ENCODE measurements at regions not wholly inside any gene's neighbourhood (a gene's known extent, or its start where the extent isn't known, plus 50 kb on each side); places are given as distances from the start of the nearest gene placed in this dataset.

DNA sequence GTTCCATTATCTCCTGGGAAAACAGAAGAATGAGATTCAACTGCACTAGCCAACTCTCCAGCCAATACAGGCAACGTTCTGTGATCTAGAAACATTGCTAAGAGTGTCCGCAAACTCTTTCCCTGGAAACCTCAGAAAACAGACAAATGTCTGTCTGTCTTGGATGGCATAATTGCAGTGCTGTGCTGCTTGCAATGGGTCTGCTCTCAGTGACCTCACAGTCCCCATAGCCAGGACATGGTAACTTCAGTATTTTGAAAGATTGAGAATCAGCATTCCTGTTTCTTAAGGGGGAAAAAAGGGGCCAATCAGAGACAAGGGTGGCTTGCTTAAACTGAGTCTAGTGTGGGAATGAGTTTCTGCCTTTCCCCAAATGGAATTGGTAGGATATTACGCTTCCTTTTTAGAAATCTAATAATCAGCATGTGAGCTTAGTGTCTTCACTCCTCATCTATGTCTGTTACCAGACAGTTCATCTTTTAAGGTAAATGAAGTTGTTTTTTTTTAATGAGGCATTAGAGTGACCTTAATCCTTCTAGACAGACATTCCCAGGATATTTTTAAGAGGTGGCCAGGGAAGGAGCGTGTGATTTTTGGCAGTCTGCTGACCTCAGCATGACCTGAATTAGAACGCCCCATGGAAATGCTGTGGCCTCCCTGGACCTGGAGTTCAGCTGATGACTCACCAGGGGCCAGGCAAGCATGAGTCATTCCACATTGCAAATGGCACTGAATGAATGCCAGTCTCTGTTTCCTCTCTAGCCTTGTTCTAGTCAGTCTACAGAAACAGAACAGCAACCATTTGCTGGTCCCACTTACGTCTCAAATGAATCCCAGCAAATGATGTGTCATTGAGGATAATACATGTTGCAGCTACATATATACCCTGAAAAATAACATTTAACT, 210.2 kb upstream of the ACTBL2 start:
- H3K27me3 ChIP-seq (ENCODE audit: control insufficient read depth, insufficient read depth, low read length), result no peaks in the 10 kb centered on the region
- H3K36me3 ChIP-seq (ENCODE audit: control insufficient read depth, low read depth, low read length), result no peaks in the 10 kb centered on the region
- H3K4me1 ChIP-seq (ENCODE audit: control insufficient read depth, low read depth, low read length), result peaks cover 11% of the 10 kb centered on the region
- H3K9me3 ChIP-seq (ENCODE audit: control insufficient read depth, low read depth, low read length), result no peaks in the 10 kb centered on the region
- no peak overlapping the region for H3K27ac ChIP-seq (ENCODE audit: low read length)
- no peak overlapping the region for H3K9ac ChIP-seq (ENCODE audit: low read length)
- H3K4me3 ChIP-seq (ENCODE audit: low read length), result no peak overlapping the region

DNA sequence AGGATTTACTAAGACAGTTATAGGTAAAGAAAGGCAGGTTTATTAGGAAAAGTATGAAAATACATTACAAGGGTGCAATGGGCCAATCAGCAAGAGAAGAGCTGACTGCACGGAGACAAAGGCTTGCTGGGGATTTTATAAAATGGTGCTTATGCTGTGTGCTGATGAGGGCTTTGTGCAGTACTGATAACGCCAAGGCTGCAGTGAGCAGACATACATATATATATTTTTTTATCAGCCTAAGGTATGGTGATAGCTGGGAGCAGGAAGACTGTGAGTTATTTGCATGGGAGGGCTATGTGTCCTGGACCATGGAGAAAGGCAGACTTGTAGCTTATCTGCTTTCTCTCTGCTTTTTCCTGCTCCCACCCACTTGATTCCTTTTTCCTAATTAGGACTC, 208.1 kb upstream of the ACTBL2 start:
- peaks cover 11% of the 10 kb centered on the region for H3K4me1 ChIP-seq (ENCODE audit: control insufficient read depth, low read depth, low read length)
- no peak overlapping the region for H3K9ac ChIP-seq (ENCODE audit: low read length)
- H3K4me3 ChIP-seq (ENCODE audit: low read length), result no peak overlapping the region
- no peak overlapping the region for H3K27ac ChIP-seq (ENCODE audit: low read length)
- no peaks in the 10 kb centered on the region for H3K27me3 ChIP-seq (ENCODE audit: control insufficient read depth, insufficient read depth, low read length)
- no peaks in the 10 kb centered on the region for H3K36me3 ChIP-seq (ENCODE audit: control insufficient read depth, low read depth, low read length)
- H3K9me3 ChIP-seq (ENCODE audit: control insufficient read depth, low read depth, low read length), result no peaks in the 10 kb centered on the region

DNA sequence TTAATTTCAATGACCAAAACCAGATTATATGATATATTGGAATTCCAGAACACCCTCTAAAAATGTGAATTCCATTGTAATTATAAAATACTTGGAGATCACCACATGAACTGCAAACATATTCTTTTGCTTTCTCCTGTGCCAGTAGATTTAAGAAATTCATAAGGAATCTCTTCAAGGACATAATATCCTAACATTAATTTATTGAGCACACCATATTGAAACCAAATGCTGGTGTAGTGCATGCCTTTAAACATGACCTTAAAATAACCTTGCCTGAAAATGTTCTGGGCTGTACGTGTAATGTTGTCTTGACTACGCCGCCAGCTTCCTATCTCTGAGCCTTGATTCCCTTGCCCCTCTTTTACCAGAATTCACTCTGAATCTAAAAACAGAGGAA, 205.0 kb upstream of the ACTBL2 start:
- no peak overlapping the region for H3K4me3 ChIP-seq (ENCODE audit: low read length)
- H3K27me3 ChIP-seq (ENCODE audit: control insufficient read depth, insufficient read depth, low read length), result no peaks in the 10 kb centered on the region
- no peak overlapping the region for H3K9ac ChIP-seq (ENCODE audit: low read length)
- peaks cover under 1% of the 10 kb centered on the region for H3K4me1 ChIP-seq (ENCODE audit: control insufficient read depth, low read depth, low read length)
- H3K9me3 ChIP-seq (ENCODE audit: control insufficient read depth, low read depth, low read length), result no peaks in the 10 kb centered on the region
- H3K36me3 ChIP-seq (ENCODE audit: control insufficient read depth, low read depth, low read length), result no peaks in the 10 kb centered on the region
- H3K27ac ChIP-seq (ENCODE audit: low read length), result no peak overlapping the region

DNA sequence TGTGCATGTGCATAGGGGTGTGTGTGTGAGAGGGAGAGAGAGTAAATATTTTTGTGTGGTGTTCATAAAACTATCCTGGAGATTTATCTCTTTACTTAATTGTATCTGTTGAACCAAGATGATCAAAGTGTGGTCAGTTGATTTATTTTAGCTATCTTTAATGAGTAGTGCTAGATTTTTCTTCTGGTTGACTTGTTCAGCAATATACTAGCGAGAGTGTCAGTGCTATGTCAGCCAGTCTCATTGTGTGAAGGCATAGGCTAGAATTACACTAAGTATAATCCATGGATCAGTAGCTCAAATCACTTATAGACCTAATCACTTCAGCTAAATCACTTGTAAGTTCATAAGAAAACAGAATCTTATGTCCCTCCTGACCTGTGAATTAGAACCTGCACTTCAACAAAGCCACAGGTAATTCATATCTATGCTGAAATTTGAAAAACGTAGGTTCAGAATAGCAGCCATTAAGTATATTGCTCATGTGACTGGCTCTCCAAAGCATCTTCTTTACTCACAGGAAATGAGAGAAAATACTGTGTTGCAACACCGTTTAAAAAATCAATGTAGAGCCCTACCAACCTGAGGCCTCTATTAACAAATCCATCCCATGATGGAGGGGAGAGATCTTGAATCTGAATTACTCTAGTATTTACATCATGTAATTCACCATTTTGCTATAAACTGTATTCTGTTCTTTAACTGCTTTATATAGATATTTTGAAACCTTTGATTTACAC, 203.1 kb upstream of the ACTBL2 start:
- Histone ChIP-seq H3K27me3 (ENCODE audit: control insufficient read depth, insufficient read depth, low read length) (no peaks in the 10 kb centered on the region), H3K4me1 (ENCODE audit: control insufficient read depth, low read depth, low read length) (no peaks in the 10 kb centered on the region), H3K9ac (ENCODE audit: low read length) (no peak overlapping the region), H3K27ac (ENCODE audit: low read length) (no peak overlapping the region), H3K4me3 (ENCODE audit: low read length) (no peak overlapping the region), H3K36me3 (ENCODE audit: control insufficient read depth, low read depth, low read length) (no peaks in the 10 kb centered on the region), H3K9me3 (ENCODE audit: control insufficient read depth, low read depth, low read length) (no peaks in the 10 kb centered on the region)

DNA sequence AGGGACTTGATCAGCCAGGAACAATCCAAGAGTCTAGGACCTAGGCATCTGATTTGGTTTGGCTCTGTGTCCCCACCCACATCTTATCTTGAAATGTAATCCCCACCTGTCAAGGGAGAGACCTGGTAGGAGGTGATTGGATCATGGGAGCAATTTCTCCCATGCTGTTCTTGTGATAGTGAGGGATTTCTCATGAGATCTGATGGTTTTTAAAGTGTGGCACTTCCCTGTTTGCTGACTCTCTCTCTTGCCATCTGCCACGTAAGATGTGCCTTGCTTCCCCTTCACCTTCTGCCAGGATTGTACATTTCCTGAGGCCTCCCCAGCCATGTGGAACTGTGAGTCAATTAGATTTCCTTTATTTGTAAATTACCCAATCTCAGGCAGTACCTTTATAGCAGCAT, 201.7 kb upstream of the ACTBL2 start:
- Histone ChIP-seq H3K4me3 (ENCODE audit: low read length) (no peak overlapping the region), H3K4me1 (ENCODE audit: control insufficient read depth, low read depth, low read length) (no peaks in the 10 kb centered on the region), H3K27me3 (ENCODE audit: control insufficient read depth, insufficient read depth, low read length) (no peaks in the 10 kb centered on the region), H3K27ac (ENCODE audit: low read length) (no peak overlapping the region), H3K9me3 (ENCODE audit: control insufficient read depth, low read depth, low read length) (no peaks in the 10 kb centered on the region), H3K36me3 (ENCODE audit: control insufficient read depth, low read depth, low read length) (no peaks in the 10 kb centered on the region), H3K9ac (ENCODE audit: low read length) (no peak overlapping the region)

DNA sequence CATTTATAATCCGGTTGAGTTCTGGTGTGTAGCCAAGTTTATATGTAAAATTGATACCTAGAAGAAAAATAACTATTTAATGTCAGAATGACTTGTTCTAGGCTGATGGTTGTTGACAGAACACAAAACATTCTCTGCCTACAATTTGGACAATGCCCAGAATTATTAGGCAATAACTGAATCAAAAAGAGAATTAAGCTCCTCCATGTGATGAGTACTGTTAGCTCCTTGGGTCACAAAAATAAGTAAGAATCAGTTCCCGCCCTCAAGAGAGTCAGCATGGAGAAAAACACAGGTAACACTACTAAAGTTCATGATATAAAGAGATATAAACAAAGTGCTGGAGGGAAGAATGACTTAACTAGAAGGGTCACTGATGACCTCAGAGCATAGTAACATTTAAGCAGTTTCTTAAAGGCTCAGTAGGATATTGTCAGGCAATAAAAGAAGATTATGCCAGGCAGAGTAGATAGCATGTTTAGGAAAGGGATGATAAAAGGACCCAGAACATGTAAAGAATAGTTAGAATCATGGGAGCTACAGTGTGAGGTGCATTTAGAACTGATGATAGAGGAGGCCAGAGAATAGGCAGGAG, 200.5 kb upstream of the ACTBL2 start:
- no peak overlapping the region for H3K9ac ChIP-seq (ENCODE audit: low read length)
- no peaks in the 10 kb centered on the region for H3K36me3 ChIP-seq (ENCODE audit: control insufficient read depth, low read depth, low read length)
- H3K27me3 ChIP-seq (ENCODE audit: control insufficient read depth, insufficient read depth, low read length), result no peaks in the 10 kb centered on the region
- H3K4me3 ChIP-seq (ENCODE audit: low read length), result no peak overlapping the region
- no peaks in the 10 kb centered on the region for H3K4me1 ChIP-seq (ENCODE audit: control insufficient read depth, low read depth, low read length)
- no peaks in the 10 kb centered on the region for H3K9me3 ChIP-seq (ENCODE audit: control insufficient read depth, low read depth, low read length)
- no peak overlapping the region for H3K27ac ChIP-seq (ENCODE audit: low read length)

DNA sequence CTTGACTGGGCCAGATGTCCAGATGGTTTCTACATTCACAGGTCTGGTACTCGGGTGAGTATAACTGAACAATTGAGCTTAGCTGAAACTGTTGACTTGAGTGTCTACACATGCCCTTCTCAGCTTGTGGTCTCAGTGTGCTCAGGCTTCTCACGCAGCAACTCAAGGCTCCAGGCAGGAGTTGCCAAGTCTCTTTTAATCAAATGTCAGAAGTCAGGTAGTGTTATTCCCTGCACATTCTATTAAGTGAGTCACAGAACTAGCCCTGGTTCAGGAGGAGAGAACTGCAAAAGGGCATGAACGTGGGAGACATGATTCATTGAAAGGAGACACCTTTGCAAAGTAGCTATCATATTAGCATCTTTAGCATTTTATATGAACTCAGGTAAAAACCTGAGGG, 199.3 kb upstream of the ACTBL2 start:
- Histone ChIP-seq H3K9me3 (ENCODE audit: control insufficient read depth, low read depth, low read length) (no peaks in the 10 kb centered on the region), H3K4me1 (ENCODE audit: control insufficient read depth, low read depth, low read length) (no peaks in the 10 kb centered on the region), H3K27ac (ENCODE audit: low read length) (no peak overlapping the region), H3K36me3 (ENCODE audit: control insufficient read depth, low read depth, low read length) (no peaks in the 10 kb centered on the region), H3K9ac (ENCODE audit: low read length) (no peak overlapping the region), H3K4me3 (ENCODE audit: low read length) (no peak overlapping the region), H3K27me3 (ENCODE audit: control insufficient read depth, insufficient read depth, low read length) (no peaks in the 10 kb centered on the region)

DNA sequence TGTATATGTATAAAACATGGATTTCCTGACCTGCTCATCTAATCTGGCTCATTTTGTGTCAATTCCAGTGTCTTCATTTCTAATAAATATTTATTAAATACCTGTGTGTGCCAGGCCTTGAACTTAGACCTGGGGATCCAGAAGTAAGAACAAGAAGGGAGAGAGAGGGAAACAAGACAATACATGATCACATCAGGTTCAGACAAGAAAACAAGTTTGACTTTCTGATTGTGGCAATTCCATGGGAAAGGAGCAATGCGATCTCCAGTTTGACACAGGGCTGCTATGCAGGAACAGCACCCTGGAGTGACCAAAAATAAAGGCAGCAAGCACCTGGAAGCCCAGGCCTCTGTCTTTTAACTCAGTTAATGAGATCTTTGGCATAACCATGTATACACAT, 198.1 kb upstream of the ACTBL2 start:
- H3K9ac ChIP-seq (ENCODE audit: low read length), result no peak overlapping the region
- no peak overlapping the region for H3K4me3 ChIP-seq (ENCODE audit: low read length)
- no peaks in the 10 kb centered on the region for H3K27me3 ChIP-seq (ENCODE audit: control insufficient read depth, insufficient read depth, low read length)
- H3K36me3 ChIP-seq (ENCODE audit: control insufficient read depth, low read depth, low read length), result no peaks in the 10 kb centered on the region
- H3K27ac ChIP-seq (ENCODE audit: low read length), result no peak overlapping the region
- H3K9me3 ChIP-seq (ENCODE audit: control insufficient read depth, low read depth, low read length), result no peaks in the 10 kb centered on the region
- H3K4me1 ChIP-seq (ENCODE audit: control insufficient read depth, low read depth, low read length), result no peaks in the 10 kb centered on the region

DNA sequence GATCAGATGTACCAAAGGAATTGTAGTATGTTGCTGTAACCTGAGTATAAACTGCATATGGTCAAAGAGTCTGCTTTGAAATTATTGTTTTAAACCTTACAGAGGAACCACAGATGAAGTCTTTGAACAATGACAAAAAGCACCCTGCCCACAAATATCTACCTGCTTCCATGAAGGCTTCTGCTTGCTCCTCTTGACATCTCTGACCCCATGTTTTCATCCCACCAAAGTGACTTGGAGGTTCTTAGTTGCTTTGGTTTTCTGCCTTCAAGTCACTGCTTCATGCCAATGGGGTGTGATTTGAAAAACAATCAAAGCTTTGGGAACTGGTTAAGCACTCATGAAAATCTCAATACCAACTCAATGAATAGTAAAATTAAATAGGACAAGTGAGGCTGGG, 194.6 kb upstream of the ACTBL2 start:
- H3K4me3 ChIP-seq (ENCODE audit: low read length), result no peak overlapping the region
- H3K36me3 ChIP-seq (ENCODE audit: control insufficient read depth, low read depth, low read length), result no peaks in the 10 kb centered on the region
- no peaks in the 10 kb centered on the region for H3K4me1 ChIP-seq (ENCODE audit: control insufficient read depth, low read depth, low read length)
- H3K27ac ChIP-seq (ENCODE audit: low read length), result no peak overlapping the region
- no peak overlapping the region for H3K9ac ChIP-seq (ENCODE audit: low read length)
- no peaks in the 10 kb centered on the region for H3K27me3 ChIP-seq (ENCODE audit: control insufficient read depth, insufficient read depth, low read length)
- no peaks in the 10 kb centered on the region for H3K9me3 ChIP-seq (ENCODE audit: control insufficient read depth, low read depth, low read length)

DNA sequence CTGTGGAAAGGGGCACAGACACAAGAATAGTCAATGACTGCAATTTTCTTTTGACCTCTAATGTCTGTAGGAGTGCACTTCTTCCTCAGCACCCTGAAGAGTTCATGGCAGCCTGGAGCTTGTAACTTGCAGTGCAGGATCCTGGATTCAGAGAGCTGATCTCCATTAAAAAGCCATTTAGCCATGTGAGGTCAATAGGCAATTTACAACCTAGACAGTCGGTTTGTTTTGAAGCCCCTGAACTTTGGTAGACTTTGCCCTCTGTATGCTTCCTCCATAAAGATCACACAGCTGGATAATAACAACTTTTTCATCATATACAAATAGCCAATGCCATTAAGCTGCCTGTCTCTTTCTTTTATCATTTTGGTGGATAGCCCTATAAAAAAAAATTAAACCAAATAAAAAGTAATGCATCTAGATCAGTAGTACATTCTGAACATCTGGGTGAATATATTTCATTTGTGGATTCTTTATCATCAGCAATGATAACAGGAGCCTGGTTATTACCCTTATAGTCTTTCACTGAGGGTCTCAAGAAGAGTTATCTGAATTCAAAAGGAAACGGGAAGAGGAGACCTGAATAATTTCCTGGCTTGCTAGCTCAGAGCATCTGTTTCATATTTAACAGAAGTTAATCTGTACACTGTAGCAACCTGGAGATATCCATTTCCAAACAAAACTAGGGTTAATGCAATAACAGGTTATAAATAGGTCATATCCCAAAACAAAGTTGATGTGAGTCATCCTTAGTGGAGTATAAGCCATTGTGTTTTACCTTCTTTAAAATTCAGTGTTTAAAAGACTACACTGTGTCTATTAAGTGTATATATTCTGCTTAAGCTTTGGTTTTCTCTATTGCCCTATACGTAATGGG, 193.8 kb upstream of the ACTBL2 start:
- Histone ChIP-seq H3K9ac (ENCODE audit: low read length) (no peak overlapping the region), H3K9me3 (ENCODE audit: control insufficient read depth, low read depth, low read length) (no peaks in the 10 kb centered on the region), H3K27ac (ENCODE audit: low read length) (no peak overlapping the region)

DNA sequence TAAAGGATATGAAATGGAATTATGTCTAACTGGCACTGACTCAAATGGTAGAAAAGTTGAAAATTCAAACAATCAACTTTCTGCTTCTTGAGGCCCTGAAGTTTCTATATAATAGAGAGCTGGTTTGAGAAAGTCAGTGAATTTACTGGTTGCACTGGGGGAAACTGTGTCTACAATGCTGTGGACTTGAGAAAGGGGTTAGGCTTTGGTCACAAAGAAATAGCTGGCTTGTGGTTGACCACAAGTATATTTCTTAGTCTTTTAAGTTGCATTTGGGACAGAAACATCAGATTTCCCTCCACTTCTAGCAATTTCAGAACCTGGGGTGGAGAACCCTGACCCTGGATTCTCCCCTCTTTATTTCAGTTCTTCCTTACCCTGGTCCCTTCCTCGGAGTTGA, 192.6 kb upstream of the ACTBL2 start:
- Histone ChIP-seq H3K27me3 (ENCODE audit: control insufficient read depth, insufficient read depth, low read length) (no peaks in the 10 kb centered on the region), H3K4me3 (ENCODE audit: low read length) (no peak overlapping the region), H3K9ac (ENCODE audit: low read length) (no peak overlapping the region), H3K27ac (ENCODE audit: low read length) (no peak overlapping the region), H3K36me3 (ENCODE audit: control insufficient read depth, low read depth, low read length) (no peaks in the 10 kb centered on the region), H3K4me1 (ENCODE audit: control insufficient read depth, low read depth, low read length) (no peaks in the 10 kb centered on the region), H3K9me3 (ENCODE audit: control insufficient read depth, low read depth, low read length) (no peaks in the 10 kb centered on the region)

More for the DNA sequence above, 193.8 kb upstream of the ACTBL2 start:
- no peaks in the 10 kb centered on the region for H3K36me3 ChIP-seq (ENCODE audit: control insufficient read depth, low read depth, low read length)
- no peak overlapping the region for H3K4me3 ChIP-seq (ENCODE audit: low read length)
- no peaks in the 10 kb centered on the region for H3K4me1 ChIP-seq (ENCODE audit: control insufficient read depth, low read depth, low read length)
- no peaks in the 10 kb centered on the region for H3K27me3 ChIP-seq (ENCODE audit: control insufficient read depth, insufficient read depth, low read length)
